HepG2 (cell line): ENCODE measurements at regions not wholly inside any gene's neighbourhood (a gene's known extent, or its start where the extent isn't known, plus 50 kb on each side); places are given as distances from the start of the nearest gene placed in this dataset.

Experiments used
- ATAC-seq: fragments of 200-7000 bp; cut with Tn5 transposase; 3 replicates; pipeline ENCODE4 v1.9.1; 2020; ENCODE audit warnings: mild to moderate bottlenecking, moderate library complexity
- BruUV-seq: library from RNA; stranded (reverse); fragments of 400-500 nt; replicated peaks from 2 replicates; lab custom pipeline; 2021; lab: Mats Ljungman, UMichigan
- CTCF ChIA-PET: fragments of 300-600 bp; formaldehyde crosslinking; extraction: SDS; loops from one replicate; lab custom pipeline; 2021; ENCODE audit warnings: low total read pairs, inconsistent platforms, low intra/inter-chr PET ratio; lab: Yijun Ruan, JAX
- POLR2A ChIA-PET: fragments of 350-600 bp; sonication (Branson Sonifier 250); formaldehyde crosslinking; loops from one replicate; lab custom pipeline; 2020; ENCODE audit warnings: antibody characterized with exemption, inconsistent platforms; lab: Yijun Ruan, JAX
- DNase-seq: peaks from one replicate; pipeline ENCODE4 v3.0.0-alpha.2; 2015; ENCODE audit warnings: low spot score
- FAIRE-seq: peaks from 3 replicates; lab custom pipeline; 2011; peaks lifted over from hg19 to GRCh38; lab: Jason Lieb, UNC
- H2AFZ ChIP-seq: one replicate; pipeline ENCODE4 v1.6.1; 2011; ENCODE audit warnings: low read length, inconsistent platforms
- H3K27ac ChIP-seq: fragments of 300-600 bp; 3 replicates; pipeline ENCODE4 v1.8.0; 2011; ENCODE audit warnings: mixed run types, mild to moderate bottlenecking, mixed read lengths, low read length, inconsistent platforms; ENCODE audit not compliant: insufficient read depth; ENCODE audit errors: extremely low read length
- H3K27me3 ChIP-seq, 2 experiments: fragments of 200-600 bp in 1 of 2; 2 replicates in 1 of 2; 3 replicates in 1 of 2; pipeline versions ENCODE4 v1.6.0 to v1.8.0; 2011; ENCODE audit warnings: low read length in 2 of 2, mild to moderate bottlenecking in 2 of 2, moderate library complexity in 2 of 2, inconsistent platforms in 1 of 2; ENCODE audit not compliant: insufficient read depth in 2 of 2, control insufficient read depth in 1 of 2
- H3K36me3 ChIP-seq, 2 experiments: fragments of 200-600 bp in 1 of 2; replicated peaks in 1 of 2; 2 replicates in 1 of 2; 3 replicates in 1 of 2; pipeline versions ENCODE4 v1.5.1 to v1.8.0; 2011; ENCODE audit warnings: low read length in 2 of 2, inconsistent platforms in 1 of 2; ENCODE audit not compliant: insufficient read depth in 2 of 2, control insufficient read depth in 1 of 2
- H3K4me1 ChIP-seq: 2 replicates; pipeline ENCODE4 v1.5.1; 2012; ENCODE audit warnings: low read length, inconsistent platforms; ENCODE audit not compliant: insufficient read depth
- H3K4me2 ChIP-seq: 2 replicates; pipeline ENCODE4 v1.6.0; 2011; ENCODE audit warnings: low read depth, low read length, inconsistent platforms
- H3K4me3 ChIP-seq, 3 experiments: fragments of 200-600 bp in 1 of 3; sonication (generic), shearing (Covaris generic) in 1 of 3; replicated peaks in 1 of 3; 2 replicates each; pipeline ENCODE4 v1.5.1; 2011 to 2016; ENCODE audit warnings: low read length in 3 of 3, inconsistent platforms in 2 of 3, low read depth in 2 of 3, mild to moderate bottlenecking in 2 of 3, control low read depth in 1 of 3, mixed read lengths in 1 of 3; ENCODE audit not compliant: insufficient read depth in 1 of 3
- H3K79me2 ChIP-seq: one replicate; pipeline ENCODE4 v1.6.1; 2011; ENCODE audit warnings: low read length, inconsistent platforms; ENCODE audit not compliant: insufficient read depth
- H3K9ac ChIP-seq: 2 replicates; pipeline ENCODE4 v1.6.0; 2011; ENCODE audit warnings: mild to moderate bottlenecking, low read depth, low read length, inconsistent platforms; ENCODE audit not compliant: insufficient read depth
- H3K9me3 ChIP-seq: 2 replicates; pipeline ENCODE4 v1.5.1; 2012; ENCODE audit warnings: mild to moderate bottlenecking, low read length
- H4K20me1 ChIP-seq: 2 replicates; pipeline ENCODE4 v1.6.0; 2011; ENCODE audit warnings: inconsistent platforms, mild to moderate bottlenecking, low read length, moderate library complexity; ENCODE audit not compliant: insufficient read depth
- AGO1 ChIP-seq: fragments of 200-400 bp; formaldehyde crosslinking; IDR thresholded peaks from 2 replicates; pipeline ENCODE4 v1.6.1; 2017; ENCODE audit warnings: mild to moderate bottlenecking, low read depth, low read length, moderate library complexity; ENCODE audit not compliant: poor library complexity, severe bottlenecking
- FOXK1 ChIP-seq: sonication (generic); formaldehyde crosslinking; IDR thresholded peaks from 2 replicates; pipeline ENCODE4 v1.4.0; 2020; ENCODE audit warnings: low read depth, missing genetic modification reagents, borderline replicate concordance
- IKZF1 ChIP-seq: fragments of 450-650 bp; IDR thresholded peaks from 2 replicates; pipeline ENCODE4 v1.7.1; 2016
- MZF1 ChIP-seq: sonication (generic); formaldehyde crosslinking; IDR thresholded peaks from 2 replicates; pipeline ENCODE4 v1.8.1; 2023; ENCODE audit warnings: mild to moderate bottlenecking, missing genetic modification reagents, borderline replicate concordance
- NBN ChIP-seq: fragments of 450-650 bp; conservative IDR thresholded peaks from 2 replicates; pipeline ENCODE4 v1.6.1; 2017
- NKX3-1 ChIP-seq: sonication (generic); formaldehyde crosslinking; IDR thresholded peaks from 2 replicates; pipeline ENCODE4 v1.5.0; 2020; ENCODE audit warnings: missing genetic modification reagents
- POLR2G ChIP-seq: fragments of 200-400 bp; formaldehyde crosslinking; IDR thresholded peaks from 2 replicates; pipeline ENCODE4 v1.6.1; 2018; ENCODE audit warnings: mild to moderate bottlenecking, low read depth, low read length, moderate library complexity
- RFX1 ChIP-seq: fragments of 450-650 bp; IDR thresholded peaks from 2 replicates; pipeline ENCODE4 v1.6.1; 2017
- SALL2 ChIP-seq: sonication (generic); formaldehyde crosslinking; IDR thresholded peaks from 2 replicates; pipeline ENCODE4 v1.8.1; 2023; ENCODE audit warnings: mild to moderate bottlenecking, missing genetic modification reagents, inconsistent platforms
- XRCC5 ChIP-seq: fragments of 200-400 bp; formaldehyde crosslinking; optimal IDR thresholded peaks from 2 replicates; pipeline ENCODE3; 2017; ENCODE audit warnings: mild to moderate bottlenecking, low read length
- ZBTB1 ChIP-seq: sonication (generic); formaldehyde crosslinking; IDR thresholded peaks from 2 replicates; pipeline ENCODE4 v1.4.0; 2020; ENCODE audit warnings: missing genetic modification reagents, borderline replicate concordance
- ZBTB38 ChIP-seq: sonication (generic); formaldehyde crosslinking; IDR thresholded peaks from 2 replicates; pipeline ENCODE4 v1.5.1; 2020; ENCODE audit warnings: mild to moderate bottlenecking, missing genetic modification reagents
- ZMAT3 ChIP-seq: sonication (generic); formaldehyde crosslinking; conservative IDR thresholded peaks from 2 replicates; pipeline ENCODE4 v1.7.0; 2021; ENCODE audit warnings: missing genetic modification reagents
- ZNF296 ChIP-seq: sonication (generic); formaldehyde crosslinking; conservative IDR thresholded peaks from 2 replicates; pipeline ENCODE4 v1.5.0; 2020; ENCODE audit warnings: mild to moderate bottlenecking, missing genetic modification reagents
- ZNF780A ChIP-seq: sonication (generic); formaldehyde crosslinking; IDR thresholded peaks from 2 replicates; pipeline ENCODE4 v1.8.0; 2022; ENCODE audit warnings: mild to moderate bottlenecking, missing genetic modification reagents, moderate library complexity
- ZNF83 ChIP-seq: sonication (generic); formaldehyde crosslinking; IDR thresholded peaks from 2 replicates; pipeline ENCODE4 v1.4.0; 2020; ENCODE audit warnings: missing genetic modification reagents, mild to moderate bottlenecking, borderline replicate concordance
- ZNF841 ChIP-seq: sonication (generic); formaldehyde crosslinking; IDR thresholded peaks from 2 replicates; pipeline ENCODE4 v1.8.1; 2023; ENCODE audit warnings: missing genetic modification reagents, borderline replicate concordance
- ZSCAN21 ChIP-seq: sonication (generic); formaldehyde crosslinking; IDR thresholded peaks from 2 replicates; pipeline ENCODE4 v1.8.0; 2022; ENCODE audit warnings: mild to moderate bottlenecking, missing genetic modification reagents, moderate library complexity, borderline replicate concordance
- WGBS: methylation state at CpG from one replicate; pipeline ENCODE4 v1.1.6; 2017; ENCODE audit warnings: low lambda C conversion rate; 5-methylcytosine and 5-hydroxymethylcytosine counted together
- in situ Hi-C: cut with HindIII; loops from 2 replicates; pipeline ENCODE4 v1.10.0; 2017; ENCODE audit warnings: low pct_unique_long_range_greater_than_20kb; ENCODE audit not compliant: extremely low pct_ligation_motif_present
- intact Hi-C: fragments of 100-400 bp; cut with micrococcal nuclease; formaldehyde crosslinking; loops from one replicate; pipeline ENCODE4 v1.10.0; 2022; ENCODE audit not compliant: unreplicated experiment
- TF ChIP-seq, protein P1 (sequence below): sonication (generic); formaldehyde crosslinking; IDR thresholded peaks from 2 replicates; pipeline ENCODE4 v1.8.0; 2022; ENCODE audit warnings: missing genetic modification reagents, mild to moderate bottlenecking, borderline replicate concordance
- TF ChIP-seq, protein P2 (sequence below): sonication (generic); formaldehyde crosslinking; IDR thresholded peaks from 2 replicates; pipeline ENCODE4 v1.4.0; 2020; ENCODE audit warnings: missing genetic modification reagents

DNA sequence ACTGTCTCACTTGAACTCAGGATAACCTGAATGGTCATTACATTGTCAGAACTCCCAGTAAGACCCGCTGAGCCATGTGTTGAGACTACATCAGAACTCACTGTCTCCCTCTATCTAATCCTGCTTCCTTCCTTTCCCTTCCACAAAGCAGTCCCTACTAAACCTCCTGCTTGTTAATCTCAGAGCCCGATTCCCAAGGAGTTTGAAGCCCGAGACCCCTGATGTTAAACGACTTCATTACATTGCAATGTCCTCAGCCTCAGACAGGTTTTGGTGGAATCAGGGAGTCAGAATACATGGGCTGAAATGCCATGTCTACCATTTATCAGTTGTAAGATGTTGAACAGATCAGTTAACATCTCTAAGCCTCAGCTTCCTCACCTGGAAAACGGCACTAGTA, 682.4 kb downstream of the ADGRL2 start:
- DNase-seq (no peak), ATAC-seq (no peak), FAIRE-seq (no peak)
- no peaks in the 10 kb centered on the region for H3K79me2 ChIP-seq
- H3K27ac ChIP-seq, result no peak overlapping the region
- BruUV-seq, result no TSS peak
- intact Hi-C loops, result no loop called here
- H3K36me3 ChIP-seq, result no peaks in the 10 kb centered on the region
- H3K4me1 ChIP-seq, result no peaks in the 10 kb centered on the region
- H3K9me3 ChIP-seq, result peaks cover 75% of the 10 kb centered on the region
- ChIA-PET POLR2A (no interaction called here), CTCF (no interaction called here)
- under 1% methylated on average over 5 of the region's 5 CpGs for WGBS
- H3K4me2 ChIP-seq, result no peak overlapping the region
- in situ Hi-C loops, result no loop called here
- H4K20me1 ChIP-seq, result no peaks in the 10 kb centered on the region
- no peak for TF ChIP-seq ZNF780A
- TF ChIP-seq ZNF296 (CRISPR knock-in tag), result no peak
- TF ChIP-seq RFX1, result no peak
- TF ChIP-seq FOXK1, result no peak
- no peak for TF ChIP-seq MZF1 (CRISPR knock-in tag)
- TF ChIP-seq, protein P1, sequence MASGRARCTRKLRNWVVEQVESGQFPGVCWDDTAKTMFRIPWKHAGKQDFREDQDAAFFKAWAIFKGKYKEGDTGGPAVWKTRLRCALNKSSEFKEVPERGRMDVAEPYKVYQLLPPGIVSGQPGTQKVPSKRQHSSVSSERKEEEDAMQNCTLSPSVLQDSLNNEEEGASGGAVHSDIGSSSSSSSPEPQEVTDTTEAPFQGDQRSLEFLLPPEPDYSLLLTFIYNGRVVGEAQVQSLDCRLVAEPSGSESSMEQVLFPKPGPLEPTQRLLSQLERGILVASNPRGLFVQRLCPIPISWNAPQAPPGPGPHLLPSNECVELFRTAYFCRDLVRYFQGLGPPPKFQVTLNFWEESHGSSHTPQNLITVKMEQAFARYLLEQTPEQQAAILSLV, result no peak
- no peak for TF ChIP-seq POLR2G
- TF ChIP-seq AGO1, result no peak
- TF ChIP-seq, protein P2, sequence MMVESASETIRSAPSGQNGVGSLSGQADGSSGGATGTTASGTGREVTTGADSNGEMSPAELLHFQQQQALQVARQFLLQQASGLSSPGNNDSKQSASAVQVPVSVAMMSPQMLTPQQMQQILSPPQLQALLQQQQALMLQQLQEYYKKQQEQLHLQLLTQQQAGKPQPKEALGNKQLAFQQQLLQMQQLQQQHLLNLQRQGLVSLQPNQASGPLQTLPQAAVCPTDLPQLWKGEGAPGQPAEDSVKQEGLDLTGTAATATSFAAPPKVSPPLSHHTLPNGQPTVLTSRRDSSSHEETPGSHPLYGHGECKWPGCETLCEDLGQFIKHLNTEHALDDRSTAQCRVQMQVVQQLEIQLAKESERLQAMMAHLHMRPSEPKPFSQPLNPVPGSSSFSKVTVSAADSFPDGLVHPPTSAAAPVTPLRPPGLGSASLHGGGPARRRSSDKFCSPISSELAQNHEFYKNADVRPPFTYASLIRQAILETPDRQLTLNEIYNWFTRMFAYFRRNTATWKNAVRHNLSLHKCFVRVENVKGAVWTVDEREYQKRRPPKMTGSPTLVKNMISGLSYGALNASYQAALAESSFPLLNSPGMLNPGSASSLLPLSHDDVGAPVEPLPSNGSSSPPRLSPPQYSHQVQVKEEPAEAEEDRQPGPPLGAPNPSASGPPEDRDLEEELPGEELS (CRISPR knock-in tag), result no peak
- no peak for TF ChIP-seq ZBTB1 (CRISPR knock-in tag)
- no peak for TF ChIP-seq NKX3-1 (CRISPR knock-in tag)
- no peak for TF ChIP-seq NBN
- no peak for TF ChIP-seq SALL2 (CRISPR knock-in tag)
- TF ChIP-seq ZNF83 (CRISPR knock-in tag), result no peak
- no peak for TF ChIP-seq ZBTB38 (CRISPR knock-in tag)
- TF ChIP-seq ZSCAN21, result no peak
- no peak for TF ChIP-seq ZNF841 (CRISPR knock-in tag)
- TF ChIP-seq XRCC5, result no peak
- TF ChIP-seq IKZF1, result no peak
- TF ChIP-seq ZMAT3, result no peak
- no peak overlapping the region for H3K9ac ChIP-seq
- H3K27me3 ChIP-seq, result no peaks in the 10 kb centered on the region
- no peak overlapping the region for H3K4me3 ChIP-seq
- H2AFZ ChIP-seq, result no peak overlapping the region
